ENCODE measurements at regions not wholly inside any gene's neighbourhood (a gene's known extent, or its start where the extent isn't known, plus 50 kb on each side); places are given as distances from the start of the nearest gene placed in this dataset.

GRCh38 chr2:123493687-123494086 is 531.4 kb upstream of the CNTNAP5 start:
- Histone ChIP-seq H3K27me3 (no peaks in the 10 kb centered on the region), H3K4me3 (no peak overlapping the region), H3K27ac (no peak overlapping the region), H3K4me1 (no peaks in the 10 kb centered on the region), H3K36me3 (no peaks in the 10 kb centered on the region), H3K9me3 (no peaks in the 10 kb centered on the region)
- 38% methylated on average over 1 of the region's 1 CpG for WGBS (ENCODE audit: insufficient coverage, low coverage, low lambda C conversion rate, missing lambda C conversion rate)
- DNase-seq (no peak), ATAC-seq (no peak)
- intact Hi-C loops (cut with DNase I): no loop called here
- TF ChIP-seq CTCF (IDR thresholded peaks at IDR 0.05) (no peak), POLR2A (IDR thresholded peaks at IDR 0.05) (no peak)

- ATAC-seq: no peak
- intact Hi-C loops (cut with DNase I): no loop called here
- 30% methylated on average over 3 of the region's 3 CpGs for WGBS (ENCODE audit: insufficient coverage, low coverage, low lambda C conversion rate, missing lambda C conversion rate)
- DNase-seq: no peak
- TF ChIP-seq POLR2A (IDR thresholded peaks at IDR 0.05): no peak
- TF ChIP-seq CTCF (IDR thresholded peaks at IDR 0.05): no peak
- Histone ChIP-seq H3K9me3 (no peaks in the 10 kb centered on the region), H3K36me3 (no peaks in the 10 kb centered on the region), H3K27me3 (no peaks in the 10 kb centered on the region), H3K4me1 (no peaks in the 10 kb centered on the region), H3K4me3 (no peak overlapping the region), H3K27ac (no peak overlapping the region)
Measured at GRCh38 chr2:123495241-123495640, 529.8 kb upstream of the CNTNAP5 start.

- ATAC-seq: no peak
- no peak overlapping the region for H3K27ac ChIP-seq
- H3K27me3 ChIP-seq: no peaks in the 10 kb centered on the region
- H3K36me3 ChIP-seq: no peaks in the 10 kb centered on the region
- no peak overlapping the region for H3K4me3 ChIP-seq
- intact Hi-C loops (cut with DNase I): no loop called here
- H3K4me1 ChIP-seq: no peaks in the 10 kb centered on the region
- WGBS (ENCODE audit: insufficient coverage, low coverage, low lambda C conversion rate, missing lambda C conversion rate): 31% methylated on average over 1 of the region's 1 CpG
- no peak for TF ChIP-seq POLR2A (IDR thresholded peaks at IDR 0.05)
- TF ChIP-seq CTCF (IDR thresholded peaks at IDR 0.05): no peak
- no peaks in the 10 kb centered on the region for H3K9me3 ChIP-seq
- DNase-seq: no peak
Measured at GRCh38 chr2:123500346-123500745, 524.7 kb upstream of the CNTNAP5 start.

- no peak overlapping the region for H3K4me3 ChIP-seq
- no peak overlapping the region for H3K27ac ChIP-seq
- no peaks in the 10 kb centered on the region for H3K9me3 ChIP-seq
- intact Hi-C loops (cut with DNase I): no loop called here
- no peak for TF ChIP-seq POLR2A (IDR thresholded peaks at IDR 0.05)
- TF ChIP-seq CTCF (IDR thresholded peaks at IDR 0.05): no peak
- H3K4me1 ChIP-seq: no peaks in the 10 kb centered on the region
- WGBS (ENCODE audit: insufficient coverage, low coverage, low lambda C conversion rate, missing lambda C conversion rate): 43% methylated on average over 2 of the region's 2 CpGs
- ATAC-seq: no peak
- no peak for DNase-seq
- H3K36me3 ChIP-seq: no peaks in the 10 kb centered on the region
- no peaks in the 10 kb centered on the region for H3K27me3 ChIP-seq
Measured at GRCh38 chr2:123500988-123501387, 524.1 kb upstream of the CNTNAP5 start.

- Histone ChIP-seq H3K9me3 (no peaks in the 10 kb centered on the region), H3K36me3 (no peaks in the 10 kb centered on the region), H3K4me1 (no peaks in the 10 kb centered on the region), H3K4me3 (no peak overlapping the region), H3K27me3 (no peaks in the 10 kb centered on the region), H3K27ac (no peak overlapping the region)
- TF ChIP-seq POLR2A (IDR thresholded peaks at IDR 0.05) (no peak), CTCF (IDR thresholded peaks at IDR 0.05) (no peak)
- intact Hi-C loops (cut with DNase I): no loop called here
- ATAC-seq (no peak), DNase-seq (no peak)
- WGBS (ENCODE audit: insufficient coverage, low coverage, low lambda C conversion rate, missing lambda C conversion rate): 43% methylated on average over 4 of the region's 4 CpGs
Measured at GRCh38 chr2:123502931-123503330, 522.2 kb upstream of the CNTNAP5 start.

All from right lobe of liver (tissue), 6 donors.